Stomach (tissue), 4 donors: ENCODE measurements at regions not wholly inside any gene's neighbourhood (a gene's known extent, or its start where the extent isn't known, plus 50 kb on each side); places are given as distances from the start of the nearest gene placed in this dataset.

Experiments
- CTCF ChIP-seq, 7 experiments: fragments of 450-650 bp in 4 of 7; fragments of 200-600 bp in 3 of 7; sonication (generic) in 3 of 7; IDR thresholded peaks; one replicate each; pipeline ENCODE4 v1.5.1; 2016 to 2019; ENCODE audit warnings: antibody characterized with exemption in 7 of 7, control low read depth in 2 of 7, mild to moderate bottlenecking in 1 of 7
- POLR2A ChIP-seq, 4 donors: fragments of 450-650 bp; IDR thresholded peaks; one replicate each; pipeline ENCODE4 v1.6.1; 2016; ENCODE audit warnings: antibody characterized with exemption in 4 of 4, control low read depth in 2 of 4, mild to moderate bottlenecking in 1 of 4, moderate library complexity in 1 of 4
- POLR2AphosphoS5 ChIP-seq, 3 donors: sonication (generic); formaldehyde crosslinking; IDR thresholded peaks; one replicate each; pipeline ENCODE4 v1.6.1; 2016; ENCODE audit warnings: antibody characterized with exemption in 3 of 3

GRCh38 chrX:34218063-34218462 is 85.9 kb upstream of the FAM47A start:
- TF ChIP-seq CTCF (IDR thresholded peaks at IDR 0.05) (no peak), POLR2AphosphoS5 (IDR thresholded peaks at IDR 0.05) (no peak), POLR2A (IDR thresholded peaks at IDR 0.05) (no peak)
